SK-N-SH (cell line): ENCODE measurements at regions not wholly inside any gene's neighbourhood (a gene's known extent, or its start where the extent isn't known, plus 50 kb on each side); places are given as distances from the start of the nearest gene placed in this dataset.

Experiments used
- CTCF ChIA-PET: fragments of 300-600, 350-600 bp; formaldehyde crosslinking; extraction: SDS; loops from one replicate; lab custom pipeline; 2021; lab: Yijun Ruan, JAX
- POLR2A ChIA-PET: fragments of 350-600 bp; sonication (Branson Sonifier 250); formaldehyde crosslinking; extraction: SDS; loops from one replicate; lab custom pipeline; 2020; ENCODE audit warnings: antibody characterized with exemption, inconsistent platforms; lab: Yijun Ruan, JAX
- DNase-seq: peaks from one replicate; pipeline ENCODE4 v3.0.0; 2012
- H2AFZ ChIP-seq: fragments of 200-600 bp; sonication (generic); 2 replicates; pipeline ENCODE4 v1.8.1; 2016; ENCODE audit warnings: antibody characterized with exemption, mild to moderate bottlenecking, low read depth
- H3F3A ChIP-seq: fragments of 200-600 bp; sonication (generic); replicated peaks from 2 replicates; pipeline ENCODE3; 2016; ENCODE audit warnings: antibody characterized with exemption, mild to moderate bottlenecking; ENCODE audit not compliant: insufficient read depth
- H3K27ac ChIP-seq, 2 experiments: fragments of 200-500 bp in 1 of 2; fragments of 200-600 bp in 1 of 2; sonication (Bioruptor generic) in 1 of 2; sonication (generic), shearing (Covaris generic) in 1 of 2; 2 replicates each; pipeline versions ENCODE4 v1.5.1 to v1.6.1; 2014 to 2016; ENCODE audit warnings: low read depth in 2 of 2, inconsistent platforms in 1 of 2, low read length in 1 of 2, mild to moderate bottlenecking in 1 of 2, mixed read lengths in 1 of 2
- H3K27me3 ChIP-seq: fragments of 200-600 bp; sonication (generic), shearing (Covaris generic); 2 replicates; pipeline ENCODE4 v1.6.1; 2016; ENCODE audit warnings: mixed run types; ENCODE audit not compliant: insufficient read depth
- H3K36me3 ChIP-seq, 2 experiments: fragments of 200-500 bp in 1 of 2; fragments of 200-600 bp in 1 of 2; sonication (Bioruptor generic) in 1 of 2; sonication (generic) in 1 of 2; replicated peaks in 1 of 2; 2 replicates each; pipeline versions ENCODE3 to v1.5.1; 2014 to 2016; ENCODE audit warnings: low read length in 1 of 2, mild to moderate bottlenecking in 1 of 2; ENCODE audit not compliant: insufficient read depth in 2 of 2, control insufficient read depth in 1 of 2
- H3K4me1 ChIP-seq, 2 experiments: fragments of 200-500 bp in 1 of 2; fragments of 200-600 bp in 1 of 2; sonication (Bioruptor generic) in 1 of 2; sonication (generic), shearing (Covaris generic) in 1 of 2; 2 replicates each; pipeline versions ENCODE4 v1.5.1 to v1.6.1; 2014 to 2016; ENCODE audit warnings: low read depth in 1 of 2, low read length in 1 of 2, mixed run types in 1 of 2; ENCODE audit not compliant: insufficient read depth in 2 of 2, control insufficient read depth in 1 of 2
- H3K4me2 ChIP-seq: fragments of 200-600 bp; sonication (generic), shearing (Covaris generic); 2 replicates; pipeline ENCODE4 v1.6.1; 2017; ENCODE audit warnings: mixed run types
- H3K4me3 ChIP-seq, 2 experiments: fragments of 200-500 bp in 1 of 2; fragments of 200-600 bp in 1 of 2; sonication (Bioruptor generic) in 1 of 2; sonication (generic), shearing (Covaris generic) in 1 of 2; 2 replicates each; pipeline versions ENCODE4 v1.5.1 to v1.8.1; 2014 to 2016; ENCODE audit warnings: low read depth in 2 of 2, inconsistent platforms in 1 of 2, low read length in 1 of 2, mild to moderate bottlenecking in 1 of 2, mixed read lengths in 1 of 2, moderate library complexity in 1 of 2
- H3K79me2 ChIP-seq: fragments of 200-600 bp; sonication (generic); 2 replicates; pipeline ENCODE4 v1.8.1; 2017; ENCODE audit warnings: mild to moderate bottlenecking; ENCODE audit not compliant: insufficient read depth
- H3K9ac ChIP-seq: fragments of 200-600 bp; sonication (generic); 2 replicates; pipeline ENCODE4 v1.6.1; 2017; ENCODE audit warnings: mixed run types
- H3K9me2 ChIP-seq: fragments of 200-600 bp; sonication (generic); 2 replicates; pipeline ENCODE4 v1.6.1; 2017; ENCODE audit warnings: mixed run types
- H3K9me3 ChIP-seq: fragments of 200-600 bp; sonication (generic); 2 replicates; pipeline ENCODE4 v1.6.1; 2017; ENCODE audit warnings: mixed run types, mild to moderate bottlenecking, moderate library complexity
- H4K20me1 ChIP-seq: fragments of 200-600 bp; sonication (generic); 2 replicates; pipeline ENCODE4 v1.6.1; 2017; ENCODE audit warnings: mild to moderate bottlenecking, mixed run types; ENCODE audit not compliant: insufficient read depth
- EP300 ChIP-seq, 2 experiments: IDR thresholded peaks; 2 replicates each; pipeline versions ENCODE4 v1.4.0 to v1.6.1; 2012; ENCODE audit warnings: borderline replicate concordance in 1 of 2, low read depth in 1 of 2, low read length in 1 of 2
- GABPA ChIP-seq: IDR thresholded peaks from 2 replicates; pipeline ENCODE4 v1.4.0; 2012; ENCODE audit warnings: low read depth, mild to moderate bottlenecking
- NFIC ChIP-seq: IDR thresholded peaks from 2 replicates; pipeline ENCODE4 v1.4.0; 2012; ENCODE audit warnings: borderline replicate concordance
- TAF1 ChIP-seq: IDR thresholded peaks from 2 replicates; pipeline ENCODE4 v1.6.1; 2012; ENCODE audit warnings: low read depth, mild to moderate bottlenecking, low read length, moderate library complexity, borderline replicate concordance
- TCF12 ChIP-seq: IDR thresholded peaks from 2 replicates; pipeline ENCODE4 v1.4.0; 2012
- TEAD4 ChIP-seq: IDR thresholded peaks from 2 replicates; pipeline ENCODE4 v1.4.0; 2012; ENCODE audit warnings: mild to moderate bottlenecking, borderline replicate concordance; ENCODE audit not compliant: insufficient read depth
- WGBS: methylation state at CpG from one replicate; pipeline ENCODE4 v1.1.6; 2017; ENCODE audit warnings: low lambda C conversion rate; 5-methylcytosine and 5-hydroxymethylcytosine counted together
- small RNA-seq, 7 experiments: library from RNA; depleted of rRNA; stranded (forward); fragments of <200 nt; gene quantifications; one replicate each; pipeline ENCODE3, GENCODE V24; 2012
- TF ChIP-seq, protein P1 (sequence below): IDR thresholded peaks from 2 replicates; pipeline ENCODE4 v1.4.0; 2012; ENCODE audit warnings: low read depth, borderline replicate concordance
- TF ChIP-seq, protein P2 (sequence below): IDR thresholded peaks from 2 replicates; pipeline ENCODE4 v1.6.1; 2012; ENCODE audit warnings: mild to moderate bottlenecking, low read depth, low read length, moderate library complexity

DNA sequence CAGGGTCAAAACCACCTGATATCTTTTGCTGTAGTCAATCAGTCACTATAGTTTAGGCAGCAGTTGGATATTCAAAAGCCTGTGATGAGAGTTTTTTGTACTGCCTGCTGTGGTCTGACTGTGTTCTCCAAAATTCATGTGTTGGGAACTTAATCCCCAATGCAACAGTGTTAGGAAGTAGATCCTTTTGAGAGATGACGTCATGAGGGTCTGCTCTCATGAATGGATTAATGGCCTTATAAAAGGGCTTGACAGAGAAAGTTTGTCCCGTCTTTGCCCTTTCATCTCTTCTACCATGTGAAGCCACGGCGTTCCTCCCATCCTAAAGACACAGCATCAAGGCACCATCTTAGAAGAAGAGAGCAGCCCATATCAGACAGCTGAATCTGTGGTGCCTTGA is 50.8 kb upstream of the PDE3A start:
- Histone ChIP-seq H3K79me2 (no peaks in the 10 kb centered on the region), H3K27me3 (no peaks in the 10 kb centered on the region), H3K4me2 (no peak overlapping the region), H3K36me3 (no peaks in the 10 kb centered on the region), H3K9me3 (no peaks in the 10 kb centered on the region), H3K4me3 (no peak overlapping the region), H3F3A (no peaks in the 10 kb centered on the region), H3K9me2 (no peaks in the 10 kb centered on the region), H4K20me1 (no peaks in the 10 kb centered on the region), H3K27ac (no peak overlapping the region), H2AFZ (no peak overlapping the region), H3K4me1 (no peaks in the 10 kb centered on the region; a peak in 2 of 4 replicates), H3K9ac (no peak overlapping the region)
- no peak for TF ChIP-seq GABPA
- TF ChIP-seq, protein P1, sequence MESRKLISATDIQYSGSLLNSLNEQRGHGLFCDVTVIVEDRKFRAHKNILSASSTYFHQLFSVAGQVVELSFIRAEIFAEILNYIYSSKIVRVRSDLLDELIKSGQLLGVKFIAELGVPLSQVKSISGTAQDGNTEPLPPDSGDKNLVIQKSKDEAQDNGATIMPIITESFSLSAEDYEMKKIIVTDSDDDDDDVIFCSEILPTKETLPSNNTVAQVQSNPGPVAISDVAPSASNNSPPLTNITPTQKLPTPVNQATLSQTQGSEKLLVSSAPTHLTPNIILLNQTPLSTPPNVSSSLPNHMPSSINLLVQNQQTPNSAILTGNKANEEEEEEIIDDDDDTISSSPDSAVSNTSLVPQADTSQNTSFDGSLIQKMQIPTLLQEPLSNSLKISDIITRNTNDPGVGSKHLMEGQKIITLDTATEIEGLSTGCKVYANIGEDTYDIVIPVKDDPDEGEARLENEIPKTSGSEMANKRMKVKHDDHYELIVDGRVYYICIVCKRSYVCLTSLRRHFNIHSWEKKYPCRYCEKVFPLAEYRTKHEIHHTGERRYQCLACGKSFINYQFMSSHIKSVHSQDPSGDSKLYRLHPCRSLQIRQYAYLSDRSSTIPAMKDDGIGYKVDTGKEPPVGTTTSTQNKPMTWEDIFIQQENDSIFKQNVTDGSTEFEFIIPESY: no peak
- no peak for TF ChIP-seq TEAD4
- no peak for TF ChIP-seq TAF1
- TF ChIP-seq TCF12: no peak
- TF ChIP-seq NFIC: no peak
- no peak for TF ChIP-seq EP300 (IDR thresholded peaks at IDR 0.05; ENCODE audit: borderline replicate concordance in 1 of 2, low read depth in 1 of 2, low read length in 1 of 2)
- TF ChIP-seq, protein P2, sequence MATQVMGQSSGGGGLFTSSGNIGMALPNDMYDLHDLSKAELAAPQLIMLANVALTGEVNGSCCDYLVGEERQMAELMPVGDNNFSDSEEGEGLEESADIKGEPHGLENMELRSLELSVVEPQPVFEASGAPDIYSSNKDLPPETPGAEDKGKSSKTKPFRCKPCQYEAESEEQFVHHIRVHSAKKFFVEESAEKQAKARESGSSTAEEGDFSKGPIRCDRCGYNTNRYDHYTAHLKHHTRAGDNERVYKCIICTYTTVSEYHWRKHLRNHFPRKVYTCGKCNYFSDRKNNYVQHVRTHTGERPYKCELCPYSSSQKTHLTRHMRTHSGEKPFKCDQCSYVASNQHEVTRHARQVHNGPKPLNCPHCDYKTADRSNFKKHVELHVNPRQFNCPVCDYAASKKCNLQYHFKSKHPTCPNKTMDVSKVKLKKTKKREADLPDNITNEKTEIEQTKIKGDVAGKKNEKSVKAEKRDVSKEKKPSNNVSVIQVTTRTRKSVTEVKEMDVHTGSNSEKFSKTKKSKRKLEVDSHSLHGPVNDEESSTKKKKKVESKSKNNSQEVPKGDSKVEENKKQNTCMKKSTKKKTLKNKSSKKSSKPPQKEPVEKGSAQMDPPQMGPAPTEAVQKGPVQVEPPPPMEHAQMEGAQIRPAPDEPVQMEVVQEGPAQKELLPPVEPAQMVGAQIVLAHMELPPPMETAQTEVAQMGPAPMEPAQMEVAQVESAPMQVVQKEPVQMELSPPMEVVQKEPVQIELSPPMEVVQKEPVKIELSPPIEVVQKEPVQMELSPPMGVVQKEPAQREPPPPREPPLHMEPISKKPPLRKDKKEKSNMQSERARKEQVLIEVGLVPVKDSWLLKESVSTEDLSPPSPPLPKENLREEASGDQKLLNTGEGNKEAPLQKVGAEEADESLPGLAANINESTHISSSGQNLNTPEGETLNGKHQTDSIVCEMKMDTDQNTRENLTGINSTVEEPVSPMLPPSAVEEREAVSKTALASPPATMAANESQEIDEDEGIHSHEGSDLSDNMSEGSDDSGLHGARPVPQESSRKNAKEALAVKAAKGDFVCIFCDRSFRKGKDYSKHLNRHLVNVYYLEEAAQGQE: no peak
- ChIA-PET CTCF (no interaction called here), POLR2A (no interaction called here)
- 78% methylated on average over 4 of the region's 4 CpGs for WGBS
- no peak for DNase-seq

Small RNAs in the stretch of these regions (small RNA-seq; reads per million reads assigned to genes)
- gene RNU1-146P: 0 to 0.21 (median 0) reads per million in 7 experiments
